Endothelial cell of umbilical vein (primary cell): ENCODE measurements at regions not wholly inside any gene's neighbourhood (a gene's known extent, or its start where the extent isn't known, plus 50 kb on each side); places are given as distances from the start of the nearest gene placed in this dataset.

Experiments used
- BruUV-seq: library from RNA; stranded (reverse); fragments of 400-500 nt; replicated peaks from 2 replicates; lab custom pipeline; 2021; lab: Mats Ljungman, UMichigan
- CTCF ChIA-PET: fragments of 300-600, 350-600 bp; sonication (Branson Sonifier 250); formaldehyde crosslinking; loops from one replicate; lab custom pipeline; 2021; ENCODE audit warnings: antibody characterized with exemption, inconsistent platforms; lab: Charles Lee
- POLR2A ChIA-PET: fragments of 300-600, 350-600 bp; sonication (Branson Sonifier 250); formaldehyde crosslinking; loops from one replicate; lab custom pipeline; 2021; ENCODE audit warnings: antibody characterized with exemption, inconsistent platforms; lab: Charles Lee
- DNase-seq: peaks from one replicate; pipeline ENCODE4 v3.0.0-alpha.2; 2011; ENCODE audit warnings: low read depth, low spot score
- FAIRE-seq: peaks from 2 replicates; lab custom pipeline; 2011; peaks lifted over from hg19 to GRCh38; lab: Jason Lieb, UNC
- H2AFZ ChIP-seq: 2 replicates; pipeline ENCODE4 v1.6.0; 2012; ENCODE audit warnings: low read depth, low read length, control low read depth, inconsistent platforms
- H3K27ac ChIP-seq: 2 replicates; pipeline ENCODE4 v1.5.1; 2011; ENCODE audit warnings: low read depth, mild to moderate bottlenecking, control low read depth, low read length, moderate library complexity; ENCODE audit not compliant: insufficient read depth
- H3K27me3 ChIP-seq, 2 experiments: 2 replicates each; pipeline versions ENCODE4 v1.6.0 to v1.6.1; 2011; ENCODE audit warnings: low read length in 2 of 2, mixed read lengths in 1 of 2; ENCODE audit not compliant: control insufficient read depth in 2 of 2, insufficient read depth in 2 of 2
- H3K36me3 ChIP-seq, 2 experiments: 2 replicates in 1 of 2; 3 replicates in 1 of 2; pipeline ENCODE4 v1.5.1; 2011; ENCODE audit warnings: low read length in 2 of 2, mild to moderate bottlenecking in 1 of 2, moderate library complexity in 1 of 2; ENCODE audit not compliant: control insufficient read depth in 2 of 2, insufficient read depth in 2 of 2; ENCODE audit errors: extremely low read depth in 1 of 2
- H3K4me1 ChIP-seq: 3 replicates; pipeline ENCODE4 v1.5.1; 2011; ENCODE audit warnings: mild to moderate bottlenecking, low read length; ENCODE audit not compliant: control insufficient read depth, insufficient read depth; ENCODE audit errors: extremely low read depth
- H3K4me2 ChIP-seq: 2 replicates; pipeline ENCODE4 v1.6.1; 2011; ENCODE audit warnings: low read length, control low read depth, mixed read lengths; ENCODE audit not compliant: insufficient read depth
- H3K4me3 ChIP-seq, 3 experiments: fragments of 200-600 bp in 1 of 3; sonication (generic), shearing (Covaris generic) in 1 of 3; replicated peaks in 1 of 3; 2 replicates each; pipeline ENCODE4 v1.5.1; 2011 to 2016; ENCODE audit warnings: control low read depth in 3 of 3, low read length in 3 of 3, mild to moderate bottlenecking in 2 of 3, inconsistent platforms in 1 of 3, low read depth in 1 of 3, moderate library complexity in 1 of 3; ENCODE audit not compliant: insufficient read depth in 1 of 3
- H3K79me2 ChIP-seq: 2 replicates; pipeline ENCODE4 v1.6.0; 2012; ENCODE audit warnings: low read length, inconsistent platforms; ENCODE audit not compliant: control insufficient read depth, insufficient read depth
- H3K9ac ChIP-seq: replicated peaks from 2 replicates; pipeline ENCODE3; 2011; ENCODE audit warnings: low read length, control low read depth; ENCODE audit not compliant: insufficient read depth; ENCODE audit errors: extremely low read depth
- H3K9me1 ChIP-seq: replicated peaks from 3 replicates; pipeline ENCODE4 v1.6.0; 2011; ENCODE audit warnings: mild to moderate bottlenecking, low read length; ENCODE audit not compliant: control insufficient read depth, insufficient read depth; ENCODE audit errors: extremely low read depth
- H3K9me3 ChIP-seq: replicated peaks from 2 replicates; pipeline ENCODE4 v1.5.1; 2012; ENCODE audit warnings: low read length, inconsistent platforms; ENCODE audit not compliant: control insufficient read depth, insufficient read depth
- H4K20me1 ChIP-seq: replicated peaks from 2 replicates; pipeline ENCODE3; 2011; ENCODE audit warnings: mild to moderate bottlenecking, low read length; ENCODE audit not compliant: control insufficient read depth, insufficient read depth; ENCODE audit errors: extremely low read depth
- CTCF ChIP-seq, 2 donors: IDR thresholded peaks; 1 replicate in 1 of 2; 2 replicates in 1 of 2; pipeline ENCODE4 v1.5.1; 2011; ENCODE audit warnings: low read length in 2 of 2, mild to moderate bottlenecking in 2 of 2, moderate library complexity in 2 of 2, control low read depth in 1 of 2, inconsistent platforms in 1 of 2, low read depth in 1 of 2; ENCODE audit not compliant: insufficient read depth in 1 of 2; ENCODE audit errors: extremely low read depth in 1 of 2
- EZH2 ChIP-seq: IDR thresholded peaks from 2 replicates; pipeline ENCODE4 v1.6.1; 2012; ENCODE audit warnings: borderline replicate concordance, low read depth, mild to moderate bottlenecking, moderate library complexity, low read length, inconsistent platforms; ENCODE audit not compliant: severe bottlenecking
- FOS ChIP-seq: IDR thresholded peaks from 2 replicates; pipeline ENCODE4 v1.6.1; 2011; ENCODE audit warnings: mild to moderate bottlenecking, low read length, moderate library complexity, borderline replicate concordance; ENCODE audit not compliant: insufficient read depth
- GATA2 ChIP-seq: IDR thresholded peaks from 2 replicates; pipeline ENCODE4 v1.7.0; 2011; ENCODE audit warnings: low read depth, mild to moderate bottlenecking, moderate library complexity, mixed read lengths, low read length; ENCODE audit not compliant: insufficient read length, insufficient read depth
- JUN ChIP-seq: IDR thresholded peaks from 2 replicates; pipeline ENCODE4 v1.6.1; 2011; ENCODE audit warnings: borderline replicate concordance, low read depth; ENCODE audit not compliant: insufficient read length, insufficient read depth
- MAX ChIP-seq: IDR thresholded peaks from 2 replicates; pipeline ENCODE4 v1.6.1; 2011; ENCODE audit not compliant: insufficient read depth, insufficient read length
- MYC ChIP-seq: IDR thresholded peaks from one replicate; pipeline ENCODE4 v1.6.1; 2011; ENCODE audit warnings: mild to moderate bottlenecking, low read depth, low read length
- POLR2A ChIP-seq: IDR thresholded peaks from 2 replicates; pipeline ENCODE4 v1.6.1; 2012; ENCODE audit warnings: low read depth, mild to moderate bottlenecking, control low read depth, low read length
- POLR2AphosphoS5 ChIP-seq: IDR thresholded peaks from 2 replicates; pipeline ENCODE4 v1.6.1; 2012; ENCODE audit warnings: low read depth, mild to moderate bottlenecking, control low read depth, low read length, moderate library complexity; ENCODE audit not compliant: insufficient read depth
- dilution Hi-C: fragments of 300-500 bp; cut with MboI; formaldehyde crosslinking; loops from one replicate; pipeline ENCODE4 v1.15.0; 2019; ENCODE audit warnings: low sequenced_read_pairs; ENCODE audit not compliant: extremely low pct_ligation_motif_present
- intact Hi-C: fragments of 100-400 bp; cut with micrococcal nuclease; formaldehyde crosslinking; loops from one replicate; pipeline ENCODE4 v1.10.0; 2022

GRCh38 chr20:10167594-10167993, 51.0 kb upstream of the SNAP25 start:
- no peak for DNase-seq
- dilution Hi-C loops, result no loop called here
- Histone ChIP-seq H2AFZ (no peak overlapping the region), H3K27ac (no peak overlapping the region), H3K4me1 (peaks cover 5% of the 10 kb centered on the region), H3K4me3 (no peak overlapping the region), H3K4me2 (no peak overlapping the region), H4K20me1 (no peaks in the 10 kb centered on the region), H3K79me2 (no peaks in the 10 kb centered on the region), H3K9me1 (no peaks in the 10 kb centered on the region), H3K9ac (no peak overlapping the region), H3K27me3 (peaks cover 0 to 3% of the 10 kb centered on the region in 2 experiments), H3K9me3 (no peaks in the 10 kb centered on the region), H3K36me3 (no peaks in the 10 kb centered on the region)
- ChIA-PET CTCF (no interaction called here), POLR2A (no interaction called here)
- TF ChIP-seq FOS (no peak), MYC (no peak), POLR2A (no peak), POLR2AphosphoS5 (no peak), JUN (no peak), MAX (no peak), CTCF (IDR thresholded peaks at IDR 0.05; ENCODE audit: extremely low read depth in 1 of 2, insufficient read depth in 1 of 2, low read depth in 1 of 2, low read length in 2 of 2) (no peak), EZH2 (no peak), GATA2 (no peak)
- BruUV-seq, result no TSS peak
- intact Hi-C loops, result no loop called here
- FAIRE-seq, result no peak
